ENCODE measurements at regions not wholly inside any gene's neighbourhood (a gene's known extent, or its start where the extent isn't known, plus 50 kb on each side); places are given as distances from the start of the nearest gene placed in this dataset.
"Not testable (repeated sequence)": the region's sequence is repeated elsewhere in the genome, so short reads cannot be mapped to it uniquely, and the experiment has no call there.

DNA sequence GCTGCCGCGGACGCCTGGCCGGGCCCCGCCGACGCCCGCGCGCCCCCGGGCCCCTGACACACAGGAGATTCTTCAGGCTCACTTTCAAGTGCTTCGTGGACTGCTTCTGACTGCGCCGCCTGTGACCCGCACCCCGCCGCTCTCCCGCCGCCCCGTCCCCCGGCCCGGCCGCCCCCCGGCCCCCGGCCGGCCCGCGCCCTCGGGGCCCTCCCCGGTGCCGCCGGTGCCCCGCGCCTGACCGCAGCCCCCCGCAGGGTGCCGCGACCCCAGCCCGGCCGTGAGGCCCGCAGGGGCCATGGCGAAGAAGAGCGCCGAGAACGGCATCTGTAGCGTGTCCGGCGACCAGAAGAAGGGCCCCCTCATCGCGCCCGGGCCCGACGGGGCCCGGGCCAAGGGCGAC, 516.3 kb downstream of the TP53TG3F start:
- H2BK20ac ChIP-seq (ENCODE audit: low read depth, low read length); intact Hi-C loops (cut with micrococcal nuclease); H2AK5ac ChIP-seq (ENCODE audit: low read depth, low read length); CTCF ChIA-PET; H3K4ac ChIP-seq (ENCODE audit: low read depth, low read length); H3K4me2 ChIP-seq (ENCODE audit: low read depth, low read length); H4K20me1 ChIP-seq (ENCODE audit: insufficient read depth, low read length); BruUV-seq (replicated peaks); H3K56ac ChIP-seq (ENCODE audit: extremely low read depth, insufficient read depth, low read length); DNase-seq; H2BK5ac ChIP-seq (ENCODE audit: low read depth, low read length, poor library complexity, severe bottlenecking); H2BK15ac ChIP-seq (ENCODE audit: low read depth, low read length); H3K4me1 ChIP-seq (ENCODE audit: control insufficient read depth, insufficient read depth, low read length); H3K4me3 ChIP-seq (ENCODE audit: insufficient read depth, low read depth, low read length); H3K9ac ChIP-seq (ENCODE audit: low read depth, low read length); dilution Hi-C loops (cut with HindIII; ENCODE audit: low sequenced_read_pairs, unreplicated experiment); H2AFZ ChIP-seq (replicated peaks; ENCODE audit: low read length, poor library complexity); H3K36me3 ChIP-seq (ENCODE audit: control insufficient read depth, insufficient read depth, low read length); H3K18ac ChIP-seq (ENCODE audit: low read depth, low read length); H3K27ac ChIP-seq (ENCODE audit: insufficient read depth, low read length); in situ Hi-C loops (cut with MboI; ENCODE audit: low sequenced_read_pairs); H3K27me3 ChIP-seq (ENCODE audit: control insufficient read depth, insufficient read depth, low read length); H4K5ac ChIP-seq (ENCODE audit: low read depth, low read length); H3K14ac ChIP-seq (replicated peaks; ENCODE audit: low read depth, low read length); H2BK120ac ChIP-seq (ENCODE audit: low read depth, low read length); H4K91ac ChIP-seq (ENCODE audit: insufficient read depth, low read depth, low read length); H3K9me3 ChIP-seq (ENCODE audit: control insufficient read depth, insufficient read depth, low read length); H3K9me1 ChIP-seq (ENCODE audit: insufficient read depth, low read length); ATAC-seq (ENCODE audit: low read depth); H3K23ac ChIP-seq (ENCODE audit: low read depth, low read length); H4K8ac ChIP-seq (ENCODE audit: low read depth in 2 of 2, low read length in 2 of 2); POLR2A ChIA-PET (ENCODE audit: unreplicated experiment); H3K79me1 ChIP-seq (ENCODE audit: low read depth in 1 of 2, low read length in 2 of 2); H2AK9ac ChIP-seq (replicated peaks; ENCODE audit: low read depth, low read length, poor library complexity): not testable (repeated sequence)
- WGBS, 2 experiments (ENCODE audit: extremely low coverage in 2 of 2, insufficient read length in 1 of 2), result no CpG with 5 or more reads among the region's 55 CpGs

DNA sequence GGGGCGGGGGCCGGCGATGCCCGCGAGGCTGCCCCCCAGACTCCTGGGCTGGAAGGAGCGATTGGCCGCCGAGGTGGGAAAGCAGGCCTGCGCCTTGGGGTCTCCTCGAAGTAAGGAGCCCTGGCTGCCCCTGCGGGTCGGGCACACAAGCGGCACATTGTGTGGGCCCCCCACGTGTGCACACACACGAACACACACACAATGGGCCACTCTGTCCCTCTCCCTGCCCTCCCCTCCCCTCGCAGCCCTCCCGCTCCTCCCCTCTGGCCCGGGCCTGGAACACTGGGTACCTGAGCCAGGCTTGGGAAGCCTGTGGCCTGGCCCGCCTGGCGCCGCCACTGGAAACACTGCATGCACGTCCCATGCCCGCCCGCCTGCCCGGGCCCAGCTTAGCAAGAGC, 517.1 kb downstream of the TP53TG3F start:
- DNase-seq; H3K4ac ChIP-seq (ENCODE audit: low read depth, low read length); H4K91ac ChIP-seq (ENCODE audit: insufficient read depth, low read depth, low read length); intact Hi-C loops (cut with micrococcal nuclease); in situ Hi-C loops (cut with MboI; ENCODE audit: low sequenced_read_pairs); CTCF ChIA-PET; H3K27me3 ChIP-seq (ENCODE audit: control insufficient read depth, insufficient read depth, low read length); H2BK20ac ChIP-seq (ENCODE audit: low read depth, low read length); H2AK5ac ChIP-seq (ENCODE audit: low read depth, low read length); H4K8ac ChIP-seq (ENCODE audit: low read depth in 2 of 2, low read length in 2 of 2); POLR2A ChIA-PET (ENCODE audit: unreplicated experiment); dilution Hi-C loops (cut with HindIII; ENCODE audit: low sequenced_read_pairs, unreplicated experiment); H3K36me3 ChIP-seq (ENCODE audit: control insufficient read depth, insufficient read depth, low read length); BruUV-seq (replicated peaks); ATAC-seq (ENCODE audit: low read depth); H2BK15ac ChIP-seq (ENCODE audit: low read depth, low read length); H3K9me1 ChIP-seq (ENCODE audit: insufficient read depth, low read length); H2BK120ac ChIP-seq (ENCODE audit: low read depth, low read length); H2AK9ac ChIP-seq (replicated peaks; ENCODE audit: low read depth, low read length, poor library complexity); H3K18ac ChIP-seq (ENCODE audit: low read depth, low read length); H3K4me2 ChIP-seq (ENCODE audit: low read depth, low read length); H3K56ac ChIP-seq (ENCODE audit: extremely low read depth, insufficient read depth, low read length); H3K27ac ChIP-seq (ENCODE audit: insufficient read depth, low read length); H3K4me3 ChIP-seq (ENCODE audit: insufficient read depth, low read depth, low read length); H3K9ac ChIP-seq (ENCODE audit: low read depth, low read length); H3K79me1 ChIP-seq (ENCODE audit: low read depth in 1 of 2, low read length in 2 of 2); H3K14ac ChIP-seq (replicated peaks; ENCODE audit: low read depth, low read length); H4K5ac ChIP-seq (ENCODE audit: low read depth, low read length); H4K20me1 ChIP-seq (ENCODE audit: insufficient read depth, low read length); H2BK5ac ChIP-seq (ENCODE audit: low read depth, low read length, poor library complexity, severe bottlenecking); H3K9me3 ChIP-seq (ENCODE audit: control insufficient read depth, insufficient read depth, low read length); H2AFZ ChIP-seq (replicated peaks; ENCODE audit: low read length, poor library complexity); H3K23ac ChIP-seq (ENCODE audit: low read depth, low read length); H3K4me1 ChIP-seq (ENCODE audit: control insufficient read depth, insufficient read depth, low read length): not testable (repeated sequence)
- no CpG with 5 or more reads among the region's 25 CpGs for WGBS, 2 experiments (ENCODE audit: extremely low coverage in 2 of 2, insufficient read length in 1 of 2)

Measured in IMR-90 (cell line).